ENCODE measurements at regions not wholly inside any gene's neighbourhood (a gene's known extent, or its start where the extent isn't known, plus 50 kb on each side); places are given as distances from the start of the nearest gene placed in this dataset.

DNA sequence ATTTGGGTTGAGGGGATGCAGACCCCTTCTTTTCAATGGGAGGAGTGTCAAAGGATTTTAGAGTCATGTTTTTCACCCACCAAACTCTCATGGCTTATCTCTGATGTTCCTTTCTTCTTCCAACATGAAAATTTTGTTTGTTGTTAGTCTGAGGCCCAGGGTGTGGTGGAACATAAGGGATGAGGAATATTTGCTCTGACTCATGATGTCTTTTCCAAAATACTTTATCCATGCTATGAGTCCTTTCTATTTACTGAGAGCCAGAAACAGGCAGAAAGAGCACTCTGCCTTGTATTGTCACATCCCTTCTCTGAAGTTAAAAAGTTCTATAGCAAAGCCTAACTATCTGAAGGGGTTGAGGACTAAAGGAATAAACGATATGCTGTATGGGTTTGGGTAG, 61.6 kb upstream of the GYPA start:
- WGBS (ENCODE audit: insufficient coverage, low coverage, missing lambda C conversion rate) = 0% methylated on average over 1 of the region's 1 CpG
- DNase-seq (ENCODE audit: extremely low read depth in 1 of 4, low spot score in 3 of 4) = no peak
- no peak overlapping the region for H3K27ac ChIP-seq (ENCODE audit: extremely low read depth, low read depth, low read length)
- FAIRE-seq = no peak
- H3K4me2 ChIP-seq (ENCODE audit: insufficient read depth, low read length) = no peak overlapping the region
- ATAC-seq = no peak
- H3K9ac ChIP-seq (ENCODE audit: insufficient read depth in 1 of 2, low read depth in 2 of 2, low read length in 2 of 2) = no peak overlapping the region
- H3K36me3 ChIP-seq (ENCODE audit: control insufficient read depth, insufficient read depth, low read length) = no peaks in the 10 kb centered on the region
- no peak for TF ChIP-seq HMG20A (CRISPR knock-in tag; conservative IDR thresholded peaks at IDR 0.05)
- H3K9me1 ChIP-seq (ENCODE audit: control insufficient read depth, insufficient read depth, low read length) = no peaks in the 10 kb centered on the region
- no peaks in the 10 kb centered on the region for H3K27me3 ChIP-seq (ENCODE audit: control insufficient read depth in 2 of 2, insufficient read depth in 2 of 2, low read length in 2 of 2)
- CTCF ChIA-PET (ENCODE audit: low intra/inter-chr PET ratio) = no interaction called here
- intact Hi-C loops (cut with micrococcal nuclease) = no loop called here
- no peak overlapping the region for H2AFZ ChIP-seq (ENCODE audit: low read depth, low read length)
- no peak overlapping the region for H3K4me3 ChIP-seq
- in situ Hi-C loops (cut with MboI) = no loop called here
- POLR2A ChIA-PET = no interaction called here
- H3K9me3 ChIP-seq (replicated peaks; ENCODE audit: control insufficient read depth, insufficient read depth, low read depth, low read length) = no peaks in the 10 kb centered on the region
- no peaks in the 10 kb centered on the region for H3K79me2 ChIP-seq (ENCODE audit: control insufficient read depth, insufficient read depth, low read length)
- no peaks in the 10 kb centered on the region for H3K4me1 ChIP-seq (replicated peaks in 1 of 2; ENCODE audit: control insufficient read depth in 2 of 2, insufficient read depth in 2 of 2, low read length in 2 of 2)
- no peaks in the 10 kb centered on the region for H4K20me1 ChIP-seq (replicated peaks; ENCODE audit: control insufficient read depth, insufficient read depth, low read length)
- BruUV-seq (replicated peaks) = no TSS peak

GRCh38 chr4:144203155-144203554, 62.6 kb upstream of the GYPA start:
- Histone ChIP-seq H3K9me3 (replicated peaks; ENCODE audit: control insufficient read depth, insufficient read depth, low read depth, low read length) (no peaks in the 10 kb centered on the region), H3K9me1 (ENCODE audit: control insufficient read depth, insufficient read depth, low read length) (no peaks in the 10 kb centered on the region), H3K36me3 (ENCODE audit: control insufficient read depth, insufficient read depth, low read length) (no peaks in the 10 kb centered on the region), H3K4me2 (ENCODE audit: insufficient read depth, low read length) (no peak overlapping the region), H3K4me1 (replicated peaks in 1 of 2; ENCODE audit: control insufficient read depth in 2 of 2, insufficient read depth in 2 of 2, low read length in 2 of 2) (no peaks in the 10 kb centered on the region), H3K9ac (ENCODE audit: insufficient read depth in 1 of 2, low read depth in 2 of 2, low read length in 2 of 2) (no peak overlapping the region), H3K79me2 (ENCODE audit: control insufficient read depth, insufficient read depth, low read length) (no peaks in the 10 kb centered on the region), H3K27me3 (ENCODE audit: control insufficient read depth in 2 of 2, insufficient read depth in 2 of 2, low read length in 2 of 2) (no peaks in the 10 kb centered on the region), H3K27ac (ENCODE audit: extremely low read depth, low read depth, low read length) (no peak overlapping the region), H4K20me1 (replicated peaks; ENCODE audit: control insufficient read depth, insufficient read depth, low read length) (no peaks in the 10 kb centered on the region), H3K4me3 (no peak overlapping the region), H2AFZ (ENCODE audit: low read depth, low read length) (no peak overlapping the region)
- in situ Hi-C loops (cut with MboI) (no loop called here), intact Hi-C loops (cut with micrococcal nuclease) (no loop called here)
- WGBS (ENCODE audit: insufficient coverage, low coverage, missing lambda C conversion rate) = 0% methylated on average over 2 of the region's 2 CpGs
- POLR2A ChIA-PET = no interaction called here
- ATAC-seq (no peak), FAIRE-seq (no peak), DNase-seq (ENCODE audit: extremely low read depth in 1 of 4, low spot score in 3 of 4) (no peak)
- CTCF ChIA-PET (ENCODE audit: low intra/inter-chr PET ratio) = no interaction called here
- BruUV-seq (replicated peaks) = no TSS peak
- TF ChIP-seq ETV6 (IDR thresholded peaks at IDR 0.05; ENCODE audit: borderline replicate concordance in 1 of 2, low read depth in 2 of 2, low read length in 1 of 2) (no peak), ETV6 (CRISPR knock-in tag; IDR thresholded peaks at IDR 0.05; ENCODE audit: borderline replicate concordance) (no peak), ZNF347 (CRISPR knock-in tag; IDR thresholded peaks at IDR 0.05; ENCODE audit: low read depth) (no peak), CBX1 (IDR thresholded peaks at IDR 0.05; ENCODE audit: low read depth) (no peak), GABPB1 (CRISPR knock-in tag; IDR thresholded peaks at IDR 0.05) (no peak), ARHGAP35 (IDR thresholded peaks at IDR 0.05; ENCODE audit: partially characterized antibody) (no peak), ZNF232 (CRISPR knock-in tag; IDR thresholded peaks at IDR 0.05) (no peak), MTA2 (IDR thresholded peaks at IDR 0.05; ENCODE audit: low read depth) (no peak), GTF2B (IDR thresholded peaks at IDR 0.05; ENCODE audit: extremely low read depth, insufficient read length) (no peak), PPARD (CRISPR knock-in tag; IDR thresholded peaks at IDR 0.05) (no peak), EGR1 (conservative IDR thresholded peaks at IDR 0.05) (no peak), CLOCK (CRISPR knock-in tag; IDR thresholded peaks at IDR 0.05; ENCODE audit: borderline replicate concordance) (no peak), TAF15 (IDR thresholded peaks at IDR 0.05; ENCODE audit: low read depth, low read length) (no peak), ZNF324 (CRISPR knock-in tag; IDR thresholded peaks at IDR 0.05) (no peak), OTX1 (CRISPR knock-in tag; IDR thresholded peaks at IDR 0.05) (no peak)
